ELR (cell line): ENCODE measurements at regions not wholly inside any gene's neighbourhood (a gene's known extent, or its start where the extent isn't known, plus 50 kb on each side); places are given as distances from the start of the nearest gene placed in this dataset.

Source experiments
- DNase-seq: peaks from one replicate; pipeline ENCODE4 v3.0.0-alpha.2; 2015; ENCODE audit warnings: low read depth

- no peak for DNase-seq
Observed at GRCh38 chr3:144626835-144627234, 655.2 kb downstream of the DIPK2A start.

DNA sequence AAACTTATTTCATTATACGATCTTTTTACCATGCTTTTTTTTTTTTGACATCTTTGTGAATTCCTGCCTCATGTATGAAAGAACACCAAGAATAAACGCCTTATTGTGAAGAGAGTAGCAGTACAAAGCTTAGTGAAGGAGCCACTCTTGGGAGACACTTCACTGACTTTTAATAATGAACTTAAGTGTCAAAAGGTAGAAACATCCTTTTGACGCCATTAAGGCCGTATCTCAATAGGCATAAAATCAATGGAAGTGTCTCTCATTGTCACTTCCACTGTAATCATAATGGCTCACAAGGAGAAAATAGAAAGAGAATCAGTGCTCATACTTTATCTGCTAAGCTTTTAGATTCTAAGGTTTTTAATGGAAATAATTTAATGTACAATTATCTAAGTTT is 657.8 kb downstream of the DIPK2A start:
- DNase-seq: no peak

GRCh38 chr3:144636833-144637232 is 665.2 kb downstream of the DIPK2A start:
- DNase-seq: no peak

DNA sequence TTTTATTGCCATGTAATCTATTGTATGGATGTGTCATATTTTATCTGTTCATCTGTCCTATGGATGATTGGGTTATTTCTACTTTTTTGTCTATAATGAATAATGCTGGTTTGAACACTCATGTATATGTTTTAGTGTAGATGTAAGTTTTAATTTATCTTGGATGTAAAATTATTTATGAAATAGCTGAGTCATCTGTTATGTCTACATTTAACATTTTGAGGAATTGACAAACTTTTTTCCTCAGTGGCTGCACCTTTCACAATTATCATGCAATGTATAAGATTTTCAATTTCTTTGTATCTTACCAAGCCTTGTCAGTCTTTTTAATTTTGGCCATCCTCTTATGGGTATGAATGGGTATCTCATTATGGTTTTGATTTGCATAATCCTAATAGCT is 666.4 kb downstream of the DIPK2A start:
- DNase-seq: no peak

DNA sequence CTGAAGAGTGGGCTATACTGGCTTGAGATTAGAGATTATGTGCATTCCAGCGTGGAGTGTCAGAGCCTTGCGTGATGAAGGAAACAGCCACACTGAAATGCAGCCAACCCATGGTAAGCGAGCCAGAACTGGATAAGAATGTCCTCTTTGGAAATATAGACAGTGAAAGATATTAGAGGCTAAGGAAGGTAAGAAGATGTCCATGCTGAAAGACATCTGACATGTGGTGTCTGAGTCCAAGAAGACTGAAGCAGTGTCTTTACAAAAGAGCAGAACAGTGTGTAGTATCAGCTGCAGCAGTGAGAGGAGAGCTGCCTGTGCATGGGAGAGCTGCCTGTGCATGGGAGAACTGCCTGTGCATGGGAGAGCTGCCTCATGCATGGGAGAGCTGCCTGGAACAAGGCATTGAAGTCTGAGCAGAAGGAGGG is 672.2 kb downstream of the DIPK2A start:
- DNase-seq: no peak

GRCh38 chr3:144645300-144645699 is 673.7 kb downstream of the DIPK2A start:
- DNase-seq: no peak

DNA sequence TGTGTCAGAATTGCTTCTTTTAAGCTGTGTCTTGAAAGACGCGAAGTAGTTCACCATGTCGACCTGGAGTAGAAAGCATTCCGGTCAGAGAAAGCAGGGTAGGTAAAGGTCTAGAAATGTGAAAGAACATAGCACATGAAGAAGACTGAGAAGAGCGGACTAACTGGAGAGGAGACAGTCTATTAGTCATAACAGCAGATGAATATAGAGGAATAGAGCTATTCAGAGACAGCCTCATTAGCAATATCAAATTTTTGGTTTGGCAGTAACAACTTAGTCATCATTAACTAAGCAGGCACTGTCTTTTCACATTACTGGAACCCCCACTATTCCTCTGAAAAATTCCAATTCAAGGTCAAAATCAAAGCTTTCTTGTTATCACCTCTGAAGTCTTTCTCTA is 678.8 kb downstream of the DIPK2A start:
- DNase-seq: no peak

- DNase-seq: peak; percentile 1
Observed at GRCh38 chr3:144652573-144652972, 681.0 kb downstream of the DIPK2A start.

GRCh38 chr3:144655423-144655822 is 683.8 kb downstream of the DIPK2A start:
- DNase-seq: no peak

GRCh38 chr3:144660186-144660585 is 688.6 kb downstream of the DIPK2A start:
- DNase-seq: no peak

DNA sequence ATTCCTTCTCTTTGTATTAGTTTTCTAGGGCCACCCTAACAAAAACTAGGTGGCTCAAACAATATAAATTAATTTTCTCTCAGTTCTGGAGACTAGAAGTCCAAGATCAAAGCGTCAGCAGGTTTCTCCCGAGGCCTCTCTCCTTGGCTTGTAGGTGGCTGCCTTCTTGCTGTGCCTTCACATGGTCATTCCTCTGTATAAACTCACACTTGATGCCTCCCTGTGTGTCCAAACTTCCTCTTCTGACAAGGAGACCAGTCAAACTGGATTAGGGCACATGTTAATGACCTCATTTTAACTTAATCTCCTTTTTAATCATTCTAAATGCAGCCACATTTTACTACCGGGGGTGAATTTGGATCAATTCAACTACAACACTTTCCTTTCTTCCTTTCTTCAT is 691.1 kb downstream of the DIPK2A start:
- no peak for DNase-seq

GRCh38 chr3:144663456-144664436 is 692.1 kb downstream of the DIPK2A start:
- no peak for DNase-seq

DNA sequence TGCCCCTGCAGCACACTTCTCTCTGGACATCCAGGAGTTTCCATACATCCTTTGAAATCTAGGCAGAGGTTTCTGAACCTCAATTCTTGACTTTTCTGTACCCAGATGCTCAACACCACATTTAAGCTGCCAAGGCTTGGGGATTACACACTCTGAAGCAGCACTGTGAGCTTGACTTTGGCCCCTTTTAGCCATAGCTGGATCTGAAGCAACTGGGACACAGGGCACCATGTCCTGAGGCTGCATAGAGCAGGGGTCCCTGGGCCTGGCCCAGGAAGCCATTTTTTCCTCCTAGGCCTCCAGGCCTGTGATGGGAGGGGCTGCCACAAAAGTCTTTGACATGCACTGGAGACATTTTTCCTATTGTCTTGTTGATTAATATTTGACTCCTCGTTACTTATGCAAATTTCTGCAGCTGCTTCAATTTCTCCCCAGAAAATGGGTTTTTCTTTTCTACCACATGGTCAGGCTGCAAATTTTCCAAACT is 694.0 kb downstream of the DIPK2A start:
- no peak for DNase-seq

DNA sequence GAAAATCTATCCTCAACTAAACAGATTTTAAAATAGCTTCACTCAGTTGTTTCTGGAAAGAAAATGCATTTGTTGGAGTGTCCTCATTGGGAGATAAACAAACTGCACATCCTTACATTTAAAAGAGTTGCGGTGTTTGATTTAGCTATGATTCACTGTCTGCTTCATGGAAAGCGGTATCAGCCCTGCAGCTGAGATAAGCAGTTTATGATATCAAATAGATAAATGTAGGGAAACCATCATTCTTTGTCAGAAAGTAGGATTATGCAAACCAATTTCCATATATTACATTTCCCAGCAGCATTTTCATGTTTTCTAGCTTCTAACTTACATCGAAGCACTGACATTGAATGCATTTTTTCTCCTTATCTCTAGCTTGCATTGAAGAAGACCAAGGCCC is 698.9 kb downstream of the DIPK2A start:
- no peak for DNase-seq

GRCh38 chr3:144677103-144677502 is 705.5 kb downstream of the DIPK2A start:
- peak; percentile 1 for DNase-seq

GRCh38 chr3:144683065-144683464 is 711.4 kb downstream of the DIPK2A start:
- DNase-seq: no peak

DNA sequence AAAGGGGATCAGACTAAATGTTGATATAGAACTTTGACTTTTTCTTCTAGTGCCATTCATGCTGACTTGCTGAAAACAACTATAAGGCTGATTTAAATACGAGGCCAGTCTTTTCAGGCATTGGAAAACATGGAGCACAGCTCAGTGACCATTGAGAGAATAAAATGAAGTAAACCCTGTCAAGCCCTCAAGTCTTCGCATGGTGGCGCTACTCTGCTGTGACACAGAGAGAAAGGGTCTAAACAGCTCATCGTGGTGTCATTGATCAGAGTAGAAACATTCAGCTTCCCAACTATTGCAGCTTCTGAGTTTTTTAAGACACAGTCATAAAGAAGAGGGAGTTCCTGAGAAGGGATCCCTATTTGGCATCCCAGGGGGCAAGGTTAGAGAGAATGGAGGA is 716.2 kb downstream of the DIPK2A start:
- peak; percentile 1 for DNase-seq

DNA sequence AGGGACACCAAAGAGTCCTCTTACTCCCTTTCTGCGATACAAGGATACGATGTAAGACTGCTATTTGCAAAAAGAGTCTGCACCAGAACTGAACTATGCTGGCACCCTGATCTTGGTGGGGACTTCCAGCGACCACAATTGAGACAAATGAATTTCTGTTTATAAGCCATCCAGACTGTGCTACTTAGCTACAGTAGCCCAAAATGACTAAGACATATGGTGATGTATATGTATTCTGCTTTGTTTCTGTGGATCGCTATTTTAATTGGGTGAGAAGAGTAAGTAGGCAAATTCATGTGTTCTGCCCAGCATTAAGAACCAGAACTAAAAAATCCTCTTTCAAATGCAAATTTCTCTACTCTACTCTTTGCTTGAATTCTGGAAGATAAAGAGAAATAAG is 720.9 kb downstream of the DIPK2A start:
- DNase-seq: no peak

- DNase-seq: no peak
Observed at GRCh38 chr3:144708437-144708836, 736.8 kb downstream of the DIPK2A start.

DNA sequence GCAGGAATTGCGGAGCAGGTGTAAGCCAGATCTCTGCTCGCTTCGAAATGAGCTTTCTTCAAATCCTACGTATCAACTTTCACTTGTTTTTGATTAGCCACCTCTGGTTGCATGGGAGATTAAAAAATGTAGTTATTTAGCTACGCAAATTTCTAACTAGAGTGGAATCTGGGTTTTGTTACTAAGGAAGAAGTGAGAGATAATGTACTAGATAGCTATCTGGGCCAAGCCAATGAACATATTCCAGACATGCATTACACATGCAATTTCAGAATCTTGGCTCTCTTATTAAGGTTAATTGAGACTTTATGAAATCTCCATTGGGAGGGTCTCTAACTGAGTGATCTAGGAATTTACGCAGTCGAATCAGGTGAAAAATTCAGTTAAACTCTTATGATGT is 765.7 kb downstream of the DIPK2A start:
- DNase-seq: no peak

DNA sequence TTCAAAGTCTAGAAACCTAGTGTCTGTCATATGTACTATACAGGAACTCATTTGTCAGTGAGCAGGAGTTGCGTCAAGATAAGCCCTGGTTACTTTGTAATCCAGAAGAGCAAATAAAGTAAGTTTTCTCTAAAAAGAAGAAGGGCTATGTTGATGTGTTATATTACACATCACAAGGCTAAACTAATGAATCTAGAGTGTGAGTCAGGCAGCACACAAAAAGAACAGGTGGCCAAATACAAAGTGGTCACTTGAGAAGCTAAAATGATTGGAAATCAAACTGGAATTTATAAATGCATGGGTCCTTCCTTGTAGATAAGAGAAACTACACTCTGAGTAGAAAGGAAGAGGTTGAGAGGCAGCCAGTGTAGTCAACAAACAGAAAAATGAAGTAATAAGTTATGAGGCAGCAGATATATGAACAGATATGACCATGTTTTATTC is 771.6 kb downstream of the DIPK2A start:
- no peak for DNase-seq

GRCh38 chr3:144744473-144744872 is 772.9 kb downstream of the DIPK2A start:
- DNase-seq: no peak

DNA sequence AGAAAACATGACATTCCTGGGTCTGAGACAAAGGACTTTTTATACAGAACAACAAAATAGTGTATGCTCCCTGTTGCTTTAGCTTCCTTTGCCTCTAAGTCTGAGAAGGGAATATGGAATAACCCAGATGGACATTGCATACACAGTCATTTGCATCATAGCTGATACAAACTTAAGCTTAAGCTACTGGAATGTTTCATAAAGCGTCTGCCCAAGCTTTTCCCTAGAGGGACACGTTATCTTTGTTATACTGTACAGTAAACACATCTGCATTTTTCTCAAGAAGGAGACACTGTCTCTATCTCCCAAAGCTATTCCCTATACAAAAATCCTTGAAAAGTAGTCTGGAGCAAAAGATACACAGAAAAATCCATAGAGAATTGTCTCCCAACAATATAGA is 775.0 kb downstream of the DIPK2A start:
- no peak for DNase-seq
